HG03460 (cell line): ENCODE measurements at regions not wholly inside any gene's neighbourhood (a gene's known extent, or its start where the extent isn't known, plus 50 kb on each side); places are given as distances from the start of the nearest gene placed in this dataset.
"Not testable (repeated sequence)": the region's sequence is repeated elsewhere in the genome, so short reads cannot be mapped to it uniquely, and the experiment has no call there.

Experiments
- ATAC-seq: cut with Tn5 transposase; IDR thresholded peaks from one replicate; pipeline ENCODE4 v1.9.1; 2021; ENCODE audit not compliant: unreplicated experiment

- ATAC-seq = no peak
These were observed 128.8 kb downstream of the LMNTD1 start for GRCh38 chr12:25424211-25424731.

DNA sequence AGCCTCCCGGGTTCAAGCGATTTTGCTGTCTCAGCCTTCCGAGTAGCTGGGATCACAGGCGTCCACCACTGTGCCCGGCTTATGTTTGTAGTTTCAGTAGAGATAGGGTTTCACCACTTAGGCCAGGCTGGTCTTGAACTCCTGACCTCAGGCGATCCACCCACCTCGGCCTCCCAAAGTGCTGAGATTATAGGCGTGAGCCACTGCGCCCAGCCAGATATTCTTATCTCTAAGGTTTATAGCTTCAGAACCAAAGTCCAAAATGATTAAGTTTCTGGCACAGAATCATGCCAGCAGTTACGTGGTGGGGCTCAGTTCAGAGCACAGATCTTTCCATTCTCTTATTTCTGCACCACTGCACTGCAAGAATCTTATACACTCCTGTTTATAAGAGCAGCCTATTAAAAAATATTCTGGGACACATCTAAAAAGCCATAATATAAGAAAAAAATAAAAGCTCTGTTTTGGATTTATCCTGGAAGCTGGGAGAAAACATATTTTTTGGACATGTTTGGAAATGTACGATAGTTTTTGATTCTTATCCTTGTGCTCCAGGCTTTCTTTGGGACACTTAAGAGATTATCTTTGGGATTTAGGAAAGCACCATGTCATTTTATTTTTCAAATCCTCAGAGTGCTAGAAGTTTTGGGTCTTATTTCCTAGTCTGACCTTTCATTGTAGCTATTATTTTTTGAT, 129.6 kb downstream of the LMNTD1 start:
- no peak for ATAC-seq

DNA sequence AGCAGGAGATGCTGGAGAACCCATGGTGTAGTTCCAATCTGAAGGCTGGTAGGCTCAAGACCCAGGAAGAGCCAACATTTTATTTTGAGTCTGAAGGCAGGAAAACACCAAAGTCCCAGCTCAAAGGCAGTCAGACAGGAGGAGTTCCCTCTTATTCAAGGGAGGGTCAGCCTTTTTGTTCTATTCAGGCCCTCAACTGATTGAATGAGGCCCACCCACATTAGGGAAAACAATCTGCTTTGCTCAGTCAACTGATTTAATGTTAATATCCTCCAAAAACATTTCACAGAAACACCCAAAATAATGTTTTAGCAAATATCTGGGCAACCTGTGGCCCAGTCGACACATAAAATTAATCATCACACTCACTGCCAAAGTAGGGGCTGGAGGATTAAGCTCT, 130.8 kb downstream of the LMNTD1 start:
- no peak for ATAC-seq

GRCh38 chr12:25421651-25422167, 131.4 kb downstream of the LMNTD1 start:
- no peak for ATAC-seq

- no peak for ATAC-seq
These were observed 133.0 kb downstream of the LMNTD1 start for GRCh38 chr12:25420116-25420515.

DNA sequence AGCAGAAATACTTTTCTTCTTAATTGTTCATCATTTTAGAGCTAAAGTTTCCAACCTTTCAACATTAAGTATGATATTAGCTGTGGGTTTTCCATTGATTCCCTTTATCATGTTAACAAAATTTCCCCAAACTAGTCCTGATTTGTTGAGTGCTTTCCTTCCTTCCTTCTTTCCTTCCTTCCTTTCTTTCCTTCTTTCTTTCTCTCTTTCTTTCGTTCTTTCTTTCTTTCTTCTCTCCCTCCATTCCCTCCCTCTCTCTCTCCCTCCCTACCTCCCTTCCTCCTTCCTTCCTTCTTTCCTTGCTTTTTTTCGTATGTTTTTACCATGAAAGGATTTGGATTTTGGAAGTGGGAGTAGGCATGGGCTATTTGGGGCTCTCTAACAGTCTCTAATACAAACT, 133.5 kb downstream of the LMNTD1 start:
- ATAC-seq = no peak

- ATAC-seq = no peak
These were observed 136.0 kb downstream of the LMNTD1 start for GRCh38 chr12:25417071-25417470.

DNA sequence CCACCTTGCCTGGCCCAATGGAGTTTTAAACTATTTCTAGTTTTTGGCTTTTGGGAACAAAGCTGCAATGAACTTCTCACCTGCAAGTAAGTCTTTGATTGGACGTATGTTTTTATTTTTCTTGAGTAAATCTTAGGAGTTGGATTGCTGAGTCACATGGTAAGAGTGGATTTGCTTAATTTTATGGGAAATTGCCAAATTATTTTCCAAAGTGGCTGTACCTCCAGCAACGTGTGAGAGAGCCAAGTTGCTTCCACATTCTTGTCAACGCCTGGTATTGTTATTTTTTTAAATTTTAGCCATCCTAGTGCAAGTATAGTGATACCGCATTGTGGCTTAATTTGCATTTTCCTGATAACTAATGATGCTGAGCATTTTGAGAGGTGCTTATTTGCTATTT, 136.6 kb downstream of the LMNTD1 start:
- no peak for ATAC-seq

DNA sequence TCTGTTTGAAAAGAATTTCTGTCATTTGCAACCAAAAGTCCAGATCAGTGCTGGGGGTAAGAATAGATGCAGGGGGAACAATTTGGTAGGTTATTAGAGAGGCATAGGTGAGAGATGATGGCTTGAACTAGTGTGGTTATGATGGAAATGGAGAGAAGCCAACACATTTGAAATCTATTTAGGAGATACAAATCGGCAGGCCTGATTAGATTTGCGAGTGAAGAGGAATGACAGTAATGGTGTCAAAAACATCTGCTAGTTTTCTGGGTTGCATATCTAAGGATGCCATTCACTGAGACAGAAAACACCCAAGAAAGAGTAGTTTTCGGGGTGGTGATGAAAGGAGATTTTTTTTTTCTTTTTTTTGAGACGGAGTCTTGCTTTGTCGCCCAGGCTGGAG, 138.1 kb downstream of the LMNTD1 start:
- no peak for ATAC-seq

DNA sequence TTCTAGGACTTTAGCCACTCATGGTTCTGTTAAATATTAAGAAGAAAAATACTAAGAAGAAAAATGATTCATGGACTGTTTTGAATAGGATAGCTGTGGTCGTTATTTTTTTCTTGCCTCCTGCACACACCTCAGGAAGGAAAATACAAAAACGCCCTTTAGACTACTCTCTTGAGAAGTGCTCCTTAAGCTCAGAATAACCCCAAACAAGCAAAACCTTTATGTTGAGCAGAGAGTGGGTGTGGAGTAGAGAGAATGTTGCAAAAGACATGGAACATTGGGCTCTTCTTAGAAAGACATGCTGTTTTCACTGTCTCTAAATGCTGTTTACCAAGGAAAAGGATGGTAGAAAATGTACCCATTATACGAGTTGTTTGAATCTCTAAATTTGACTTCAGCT, 140.3 kb downstream of the LMNTD1 start:
- ATAC-seq = no peak

DNA sequence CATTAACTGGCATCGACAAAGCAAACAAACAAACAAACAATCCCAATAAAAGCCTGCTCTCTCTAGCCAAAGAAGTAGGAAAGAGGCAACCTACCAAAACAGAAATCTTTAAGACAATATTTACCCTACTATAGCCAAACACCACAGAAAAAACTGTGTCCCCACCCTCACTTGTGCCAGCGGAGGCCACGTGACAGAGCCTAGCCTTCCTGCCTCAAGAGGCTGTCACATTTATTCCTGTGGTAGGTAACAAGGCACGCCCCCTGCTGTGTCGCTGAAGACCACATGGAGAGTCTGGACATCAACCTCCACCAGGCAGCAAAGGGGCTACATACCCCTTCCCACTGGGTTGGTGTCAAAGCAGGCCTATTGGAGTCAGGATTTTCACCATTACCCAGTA, 148.1 kb downstream of the LMNTD1 start:
- no peak for ATAC-seq

DNA sequence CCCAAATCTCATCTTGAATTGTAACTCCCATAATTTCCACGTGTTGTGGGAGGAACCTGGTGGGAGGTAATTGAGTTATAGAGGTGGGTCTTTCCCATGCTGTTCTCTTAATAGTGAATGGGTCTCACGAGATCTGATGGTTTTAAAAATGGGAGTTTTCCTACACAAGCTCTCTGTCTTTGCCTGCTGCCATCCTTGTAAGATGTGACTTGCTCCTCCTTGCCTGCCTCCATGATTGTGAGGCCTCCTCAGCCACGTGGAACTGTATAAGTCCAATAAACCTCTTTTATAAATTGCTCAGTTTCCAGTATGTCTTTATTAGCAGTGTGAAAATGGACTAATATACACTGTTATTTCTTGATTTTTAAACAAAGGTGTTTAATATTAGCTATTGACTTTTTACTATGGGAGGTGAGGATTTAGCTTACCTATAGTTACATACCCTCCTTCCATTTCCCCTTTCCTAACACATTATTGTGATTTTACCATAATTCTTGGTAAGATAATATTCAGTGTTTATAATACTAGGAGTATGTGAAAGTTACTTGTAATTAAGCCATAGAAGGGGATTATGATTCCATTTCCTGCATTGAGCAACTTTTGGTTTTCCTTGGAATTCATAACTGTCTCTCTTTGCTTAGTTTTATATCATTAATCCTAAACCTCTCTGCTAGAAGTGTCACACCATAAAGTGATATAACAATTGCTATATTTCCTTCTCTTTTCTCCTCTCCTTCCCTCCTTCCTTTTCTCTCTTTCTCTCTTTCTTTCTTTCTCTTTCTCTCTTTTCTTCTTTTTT, 151.0 kb upstream of the KRAS start:
- no peak for ATAC-seq

GRCh38 chr12:25397001-25397400, 146.3 kb upstream of the KRAS start:
- ATAC-seq = no peak

DNA sequence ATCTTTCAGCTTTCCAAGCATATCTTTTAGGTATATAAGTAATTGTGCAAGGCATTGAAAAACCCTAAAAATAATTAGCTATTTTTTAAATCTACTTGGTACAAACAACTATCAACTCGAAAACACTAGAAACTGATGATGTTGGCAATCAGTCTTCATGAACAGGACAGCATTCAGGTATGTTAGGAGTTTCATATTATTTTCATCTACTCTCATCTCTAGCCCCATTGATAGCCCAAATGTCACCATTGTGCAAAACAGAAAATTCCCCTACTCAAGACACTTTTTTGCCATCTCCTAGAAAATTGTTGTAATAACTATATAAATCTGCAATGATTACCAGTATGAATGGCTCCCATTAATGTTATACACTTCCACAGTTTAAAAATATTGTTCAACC, 144.5 kb upstream of the KRAS start:
- ATAC-seq = no peak

DNA sequence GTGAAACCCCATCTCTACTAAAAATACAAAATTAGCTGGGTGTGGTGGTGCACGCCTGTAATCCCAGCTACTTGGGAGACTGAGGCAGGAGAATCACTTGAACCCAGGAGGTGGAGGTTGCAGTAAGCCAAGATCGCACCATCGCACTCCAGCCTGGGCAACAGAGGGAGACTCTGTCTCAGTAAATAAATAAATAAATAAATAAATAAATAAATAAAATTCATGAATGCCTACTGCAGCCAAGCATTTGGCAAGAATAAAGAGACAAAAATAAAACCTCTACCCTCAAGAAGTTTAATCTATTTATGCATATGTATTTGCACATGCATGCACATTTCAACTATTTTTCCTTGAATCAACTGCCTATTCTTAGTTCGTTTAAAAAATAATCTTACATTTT, 144.0 kb upstream of the KRAS start:
- ATAC-seq = not testable (repeated sequence)

- ATAC-seq = no peak
These were observed 143.3 kb upstream of the KRAS start for GRCh38 chr12:25394025-25394424.

- ATAC-seq = not testable (repeated sequence)
These were observed 140.6 kb upstream of the KRAS start for GRCh38 chr12:25391346-25391745.

DNA sequence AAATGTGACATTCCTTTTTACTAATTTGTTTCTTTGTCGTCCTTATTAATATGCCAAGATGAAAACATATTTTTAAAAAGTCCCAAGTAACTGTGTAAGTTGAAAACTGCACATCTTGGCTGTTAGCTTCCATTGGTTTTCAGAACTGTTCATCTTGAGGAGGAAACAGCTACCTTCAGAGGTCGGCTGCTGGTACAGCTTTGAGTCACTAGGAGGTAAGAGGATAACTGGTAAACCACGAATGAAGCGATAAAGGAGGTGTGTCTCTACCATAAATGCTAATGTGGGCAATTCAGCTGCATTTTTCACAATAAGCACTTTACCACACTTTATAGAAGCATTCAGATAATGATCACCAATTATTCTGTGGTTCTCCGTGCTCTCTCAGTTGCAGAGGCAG, 137.5 kb upstream of the KRAS start:
- no peak for ATAC-seq

GRCh38 chr12:25387732-25388050, 137.0 kb upstream of the KRAS start:
- no peak for ATAC-seq

- no peak for ATAC-seq
These were observed 136.4 kb upstream of the KRAS start for GRCh38 chr12:25386831-25387731.

GRCh38 chr12:25384893-25385248, 134.1 kb upstream of the KRAS start:
- no peak for ATAC-seq
